ENCODE measurements at regions not wholly inside any gene's neighbourhood (a gene's known extent, or its start where the extent isn't known, plus 50 kb on each side); places are given as distances from the start of the nearest gene placed in this dataset.

GRCh38 chr2:145206496-145207281 is 686.8 kb upstream of the ZEB2 start (continued):
- no peak for TF ChIP-seq ZNF462 (CRISPR knock-in tag; IDR thresholded peaks at IDR 0.05)
- TF ChIP-seq, protein P1, sequence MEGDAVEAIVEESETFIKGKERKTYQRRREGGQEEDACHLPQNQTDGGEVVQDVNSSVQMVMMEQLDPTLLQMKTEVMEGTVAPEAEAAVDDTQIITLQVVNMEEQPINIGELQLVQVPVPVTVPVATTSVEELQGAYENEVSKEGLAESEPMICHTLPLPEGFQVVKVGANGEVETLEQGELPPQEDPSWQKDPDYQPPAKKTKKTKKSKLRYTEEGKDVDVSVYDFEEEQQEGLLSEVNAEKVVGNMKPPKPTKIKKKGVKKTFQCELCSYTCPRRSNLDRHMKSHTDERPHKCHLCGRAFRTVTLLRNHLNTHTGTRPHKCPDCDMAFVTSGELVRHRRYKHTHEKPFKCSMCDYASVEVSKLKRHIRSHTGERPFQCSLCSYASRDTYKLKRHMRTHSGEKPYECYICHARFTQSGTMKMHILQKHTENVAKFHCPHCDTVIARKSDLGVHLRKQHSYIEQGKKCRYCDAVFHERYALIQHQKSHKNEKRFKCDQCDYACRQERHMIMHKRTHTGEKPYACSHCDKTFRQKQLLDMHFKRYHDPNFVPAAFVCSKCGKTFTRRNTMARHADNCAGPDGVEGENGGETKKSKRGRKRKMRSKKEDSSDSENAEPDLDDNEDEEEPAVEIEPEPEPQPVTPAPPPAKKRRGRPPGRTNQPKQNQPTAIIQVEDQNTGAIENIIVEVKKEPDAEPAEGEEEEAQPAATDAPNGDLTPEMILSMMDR (conservative IDR thresholded peaks at IDR 0.05; ENCODE audit: low read depth in 2 of 2) = no peak
- no peak for TF ChIP-seq ZNF331 (CRISPR knock-in tag; IDR thresholded peaks at IDR 0.05; ENCODE audit: low read depth)

GRCh38 chr2:145203891-145204290 is 684.0 kb upstream of the ZEB2 start:
- H3K4me2 ChIP-seq = no peak overlapping the region
- Mint-ChIP-seq H3K27ac (no peak overlapping the region), H3K36me3 (ENCODE audit: low read depth) (no peaks in the 10 kb centered on the region), H3K4me3 (no peak overlapping the region), H3K9me3 (no peaks in the 10 kb centered on the region), H3K4me1 (peaks cover 4% of the 10 kb centered on the region; the same call in 2 of the 3 replicates), H3K27me3 (ENCODE audit: insufficient read depth, low read depth, poor library complexity) (peaks cover 2% of the 10 kb centered on the region)
- H3K4me3 ChIP-seq = no peak overlapping the region
- no peak overlapping the region for H3K27ac ChIP-seq (ENCODE audit: low read depth)
- no peak for DNase-seq (ENCODE audit: low spot score)
- H4K20me1 ChIP-seq (replicated peaks; ENCODE audit: insufficient read depth) = no peaks in the 10 kb centered on the region
- TF ChIP-seq ZNF331 (CRISPR knock-in tag; IDR thresholded peaks at IDR 0.05; ENCODE audit: low read depth) = no peak
- TF ChIP-seq, protein P1 (conservative IDR thresholded peaks at IDR 0.05; ENCODE audit: low read depth in 2 of 2) = no peak
- no peaks in the 10 kb centered on the region for H3K27me3 ChIP-seq (ENCODE audit: insufficient read depth)
- no peaks in the 10 kb centered on the region for H3K9me2 ChIP-seq (ENCODE audit: insufficient read depth)
- no peaks in the 10 kb centered on the region for H3K36me3 ChIP-seq (ENCODE audit: insufficient read depth)
- no peaks in the 10 kb centered on the region for H3F3A ChIP-seq (replicated peaks; ENCODE audit: low read depth)
- no peaks in the 10 kb centered on the region for H3K4me1 ChIP-seq (ENCODE audit: insufficient read depth)
- no peak overlapping the region for H2AFZ ChIP-seq
- no peak for ATAC-seq
- no peaks in the 10 kb centered on the region for H3K79me2 ChIP-seq (replicated peaks; ENCODE audit: insufficient read depth)

Data from GM23338 (cell line).